BE2C (cell line): ENCODE measurements at regions not wholly inside any gene's neighbourhood (a gene's known extent, or its start where the extent isn't known, plus 50 kb on each side); places are given as distances from the start of the nearest gene placed in this dataset.

Source experiments
- DNase-seq: peaks from one replicate; pipeline ENCODE4 v3.0.0-alpha.2; 2020
- H3K27me3 ChIP-seq: fragments of 250-450 bp; sonication (Bioruptor Pico); 2 replicates; pipeline ENCODE4 v1.5.1; 2020; ENCODE audit warnings: mild to moderate bottlenecking
- H3K36me3 ChIP-seq: fragments of 250-450 bp; sonication (Bioruptor Pico); 2 replicates; pipeline ENCODE4 v1.5.1; 2020; ENCODE audit warnings: mild to moderate bottlenecking
- H3K4me1 ChIP-seq: fragments of 250-450 bp; sonication (Bioruptor Pico); 2 replicates; pipeline ENCODE4 v1.5.1; 2020
- H3K4me3 ChIP-seq: 2 replicates; pipeline ENCODE4 v1.5.1; 2011; ENCODE audit warnings: low read depth, low read length
- H3K9me3 ChIP-seq: fragments of 250-450 bp; sonication (Bioruptor Pico); 2 replicates; pipeline ENCODE4 v1.5.1; 2020
- CTCF ChIP-seq: IDR thresholded peaks from 2 replicates; pipeline ENCODE4 v1.5.1; 2012; ENCODE audit warnings: mild to moderate bottlenecking, low read depth, low read length

DNA sequence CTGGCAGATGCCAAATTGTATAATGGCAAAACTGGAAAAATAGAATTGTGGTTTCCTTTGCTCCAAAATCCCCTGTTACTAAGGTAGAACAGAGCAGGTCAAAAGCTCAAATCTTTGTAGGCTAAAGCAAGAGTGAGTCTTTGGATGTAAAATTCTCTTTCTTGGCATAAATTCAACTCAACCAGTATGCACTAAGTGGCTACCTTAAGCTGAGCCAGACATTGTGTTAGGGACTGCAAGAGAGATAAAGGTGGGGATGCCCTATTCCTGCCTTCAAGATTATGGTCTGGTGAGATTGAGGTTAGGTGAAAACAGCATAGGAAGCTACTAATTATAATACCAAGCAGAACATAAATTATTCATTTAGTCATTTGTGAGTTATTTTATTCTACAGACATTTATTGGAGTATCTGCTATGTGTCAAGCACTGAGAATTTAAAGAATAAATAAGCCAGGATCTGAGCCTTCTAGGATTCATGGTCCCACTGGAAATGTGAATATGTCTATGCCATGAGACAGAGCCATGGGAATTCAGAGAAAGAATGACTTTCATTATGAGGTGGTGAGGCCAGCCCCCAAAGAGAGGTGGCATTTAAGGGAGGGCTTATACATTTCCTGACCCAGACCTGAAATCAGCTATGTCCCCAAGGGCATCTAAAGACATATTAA, 198.0 kb upstream of the NCKAP5 start:
- H3K4me3 ChIP-seq = no peak overlapping the region
- no peak for TF ChIP-seq CTCF
- no peaks in the 10 kb centered on the region for H3K9me3 ChIP-seq
- H3K4me1 ChIP-seq = no peaks in the 10 kb centered on the region
- no peaks in the 10 kb centered on the region for H3K27me3 ChIP-seq
- no peak for DNase-seq
- no peaks in the 10 kb centered on the region for H3K36me3 ChIP-seq

DNA sequence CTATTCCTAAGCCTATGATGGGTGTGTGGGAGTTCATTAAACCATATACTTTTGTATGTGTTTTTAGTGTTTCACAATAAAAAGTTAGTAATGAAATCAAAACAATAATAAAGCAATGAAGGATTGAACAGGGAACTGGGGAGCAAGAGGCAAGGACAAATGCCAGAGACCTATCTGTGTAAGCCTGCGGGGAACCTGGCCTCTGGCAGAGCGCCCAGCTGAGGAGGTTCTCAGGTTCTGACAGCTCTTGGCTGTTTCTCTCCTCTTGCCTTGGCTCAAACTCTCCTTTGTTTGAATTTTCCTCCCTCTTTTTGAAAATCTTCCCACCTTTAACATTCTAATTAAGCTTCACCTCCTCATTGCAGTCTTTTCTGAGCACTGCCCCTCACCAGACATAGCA, 200.0 kb upstream of the NCKAP5 start:
- H3K4me1 ChIP-seq = no peaks in the 10 kb centered on the region
- H3K4me3 ChIP-seq = no peak overlapping the region
- H3K36me3 ChIP-seq = no peaks in the 10 kb centered on the region
- H3K27me3 ChIP-seq = no peaks in the 10 kb centered on the region
- no peak for TF ChIP-seq CTCF
- DNase-seq = peak; percentile 29
- no peaks in the 10 kb centered on the region for H3K9me3 ChIP-seq

DNA sequence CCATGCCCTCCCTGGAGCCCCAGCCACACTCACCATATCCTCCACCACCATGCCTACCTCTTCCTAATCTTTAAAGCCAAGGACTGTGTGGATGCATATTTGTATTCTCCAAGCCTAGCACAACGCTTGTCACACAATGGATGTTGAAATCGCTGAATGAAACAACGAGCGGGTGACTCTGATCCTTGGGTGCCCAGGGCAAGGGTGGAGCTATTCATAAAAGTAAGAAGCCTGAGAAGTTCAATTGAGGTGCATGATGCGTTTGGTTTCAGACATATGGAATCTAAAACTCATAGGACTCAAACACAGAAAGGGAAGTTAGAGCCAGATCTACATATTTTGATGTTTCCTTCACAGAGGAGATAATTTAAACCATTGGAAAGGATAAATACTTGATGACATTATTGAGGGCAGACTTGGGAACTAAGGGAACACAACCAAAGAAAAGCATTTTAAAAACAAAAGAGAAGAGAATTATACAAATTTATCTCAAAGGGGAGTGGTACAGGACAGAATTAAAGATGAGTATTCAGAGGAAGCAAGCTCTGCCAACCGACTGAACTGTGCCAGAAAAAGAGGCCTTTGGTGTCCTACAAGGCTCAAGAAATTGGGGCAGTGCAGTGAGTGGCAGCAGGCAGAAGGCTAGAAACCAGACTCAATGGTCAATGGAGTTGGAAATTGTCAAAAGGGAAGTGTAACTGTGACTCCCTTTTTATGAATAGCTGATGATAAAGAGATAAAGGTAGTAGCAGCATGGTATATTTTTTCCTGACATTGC, 200.6 kb upstream of the NCKAP5 start:
- TF ChIP-seq CTCF = no peak
- H3K4me3 ChIP-seq = no peak overlapping the region
- no peaks in the 10 kb centered on the region for H3K9me3 ChIP-seq
- H3K27me3 ChIP-seq = no peaks in the 10 kb centered on the region
- no peak for DNase-seq
- no peaks in the 10 kb centered on the region for H3K36me3 ChIP-seq
- H3K4me1 ChIP-seq = no peaks in the 10 kb centered on the region

DNA sequence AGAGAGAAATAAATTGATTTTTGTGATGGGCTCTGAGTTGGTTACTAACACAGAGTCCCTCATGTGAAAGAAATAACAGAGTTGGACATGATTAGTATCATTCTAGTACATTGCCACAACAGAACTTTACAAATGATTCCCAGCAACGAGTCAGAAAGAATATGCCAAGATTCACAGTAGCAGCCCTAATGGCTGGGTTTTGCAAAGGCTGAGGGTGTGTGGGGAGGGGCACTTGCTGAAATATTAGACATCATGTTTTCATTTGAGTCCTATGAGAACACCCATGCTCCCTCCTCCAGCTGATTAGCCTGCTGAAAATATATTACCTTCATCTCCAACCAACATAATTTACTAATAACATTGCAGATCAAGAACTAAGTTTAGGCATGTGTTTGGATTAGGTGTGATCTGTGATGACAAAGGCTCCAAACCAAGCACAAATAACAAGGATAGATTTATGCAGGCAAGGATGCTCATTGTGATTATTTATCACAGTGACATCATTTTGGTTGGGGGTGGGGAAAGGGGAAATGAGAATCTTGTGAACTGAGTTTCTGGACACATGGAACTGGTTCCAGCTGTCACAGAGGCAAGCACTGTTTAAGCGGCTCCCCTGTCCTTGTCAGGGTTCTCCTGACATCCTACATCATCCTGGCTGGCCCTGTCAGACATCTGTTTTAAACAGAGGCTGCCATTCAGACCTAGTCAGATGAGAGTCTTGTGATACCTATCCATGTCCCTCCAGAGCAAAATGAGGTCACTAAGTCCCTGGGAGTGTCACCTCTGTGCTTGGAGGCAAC, 205.8 kb upstream of the NCKAP5 start:
- H3K9me3 ChIP-seq = no peaks in the 10 kb centered on the region
- H3K4me3 ChIP-seq = no peak overlapping the region
- TF ChIP-seq CTCF = no peak
- DNase-seq = no peak
- H3K4me1 ChIP-seq = no peaks in the 10 kb centered on the region
- H3K36me3 ChIP-seq = no peaks in the 10 kb centered on the region
- H3K27me3 ChIP-seq = no peaks in the 10 kb centered on the region

DNA sequence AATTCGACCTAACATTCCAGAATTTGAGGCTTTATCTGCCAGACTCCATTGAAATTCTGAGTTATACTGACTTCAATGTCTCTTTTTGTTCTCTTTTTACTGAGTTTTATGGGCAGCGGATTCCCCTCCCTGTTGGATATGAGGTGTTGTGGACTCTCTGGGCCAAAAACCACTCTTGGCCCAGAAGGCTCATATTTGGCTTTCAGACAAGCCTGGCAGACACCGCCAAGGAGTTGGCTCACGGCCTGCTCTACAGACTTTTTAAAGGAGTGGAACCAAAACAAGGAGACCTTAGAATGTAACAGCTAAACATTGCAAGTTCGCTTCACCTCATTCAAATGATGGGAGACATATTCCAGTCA, 206.4 kb upstream of the NCKAP5 start:
- TF ChIP-seq CTCF = no peak
- H3K27me3 ChIP-seq = no peaks in the 10 kb centered on the region
- H3K4me1 ChIP-seq = no peaks in the 10 kb centered on the region
- DNase-seq = no peak
- H3K36me3 ChIP-seq = no peaks in the 10 kb centered on the region
- no peak overlapping the region for H3K4me3 ChIP-seq
- no peaks in the 10 kb centered on the region for H3K9me3 ChIP-seq
